ENCODE measurements at regions not wholly inside any gene's neighbourhood (a gene's known extent, or its start where the extent isn't known, plus 50 kb on each side); places are given as distances from the start of the nearest gene placed in this dataset.
A peak's percentile ranks its signal among the peaks of the same experiment; 100 is the strongest.

- no peak for DNase-seq
Observed at GRCh38 chr20:57941604-57942381, 232.0 kb upstream of the PMEPA1 start.

DNA sequence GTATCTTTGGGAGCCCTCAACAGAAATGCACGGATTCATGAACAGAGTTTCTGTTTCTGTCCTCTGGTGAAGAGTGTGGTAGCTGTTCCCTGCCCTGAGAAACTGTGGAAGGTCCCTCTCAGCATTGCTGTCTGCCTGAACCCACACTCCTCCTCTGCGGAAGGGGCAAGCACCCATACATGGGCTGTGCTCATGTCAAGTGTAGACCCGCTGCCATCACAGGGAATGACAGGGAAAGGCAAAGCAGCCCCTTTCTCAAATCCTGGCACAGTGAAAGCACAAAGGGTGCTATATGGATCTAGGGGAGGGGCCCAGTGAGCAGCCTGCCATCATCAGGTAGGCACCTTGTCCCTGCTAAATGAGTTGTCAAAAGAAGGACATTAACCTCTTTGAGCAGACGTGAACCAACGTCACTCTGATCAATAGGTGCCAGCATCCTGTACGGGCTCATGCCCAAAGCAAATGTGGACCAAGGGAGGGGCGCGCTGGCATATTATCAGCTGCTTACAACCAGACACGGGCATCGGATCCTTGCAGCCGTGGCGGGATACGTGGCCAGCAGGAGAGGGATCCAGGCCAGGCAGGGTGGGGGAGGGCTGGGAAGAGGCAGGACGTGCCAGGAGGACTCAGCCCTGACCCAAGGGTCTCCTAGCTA, 231.2 kb upstream of the PMEPA1 start:
- no peak for DNase-seq

DNA sequence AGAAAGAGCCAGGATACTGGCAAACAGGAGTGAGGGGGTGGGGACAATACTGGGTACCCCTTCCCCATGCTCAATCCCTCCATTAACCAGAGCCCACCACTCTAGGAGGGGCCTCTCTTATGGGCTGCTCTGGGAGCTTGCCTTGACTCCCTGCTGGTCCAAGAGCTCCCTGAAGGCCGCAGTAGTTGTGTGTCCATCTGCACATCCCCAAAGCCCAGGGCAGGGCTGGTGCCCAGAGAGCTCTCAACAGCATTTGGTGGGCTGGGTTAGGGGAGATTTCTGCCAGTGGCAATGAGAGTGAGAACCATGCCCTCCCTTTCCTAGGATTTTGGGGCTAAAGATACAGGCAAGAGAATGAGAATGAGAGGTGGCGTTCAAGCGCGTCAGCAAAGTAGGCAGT, 230.6 kb upstream of the PMEPA1 start:
- DNase-seq, result no peak

DNA sequence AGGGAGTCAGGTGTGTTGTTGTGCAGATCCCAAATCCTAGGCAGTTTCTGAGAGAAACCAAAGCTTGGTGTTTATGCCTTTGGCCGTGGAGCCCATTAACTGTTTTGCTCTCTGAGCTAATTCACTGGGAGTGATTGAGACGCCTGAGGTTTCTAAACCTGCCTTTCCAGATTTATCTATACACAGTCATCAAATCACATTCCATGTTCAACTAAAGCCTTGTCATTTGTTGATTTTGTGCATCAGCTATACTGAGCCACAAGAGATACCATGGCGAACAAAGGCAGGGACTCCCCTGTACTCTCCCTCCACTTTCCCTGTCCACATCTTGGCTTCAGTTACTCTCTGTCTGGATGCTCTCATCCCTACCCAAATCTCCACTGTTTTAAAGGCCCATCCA, 229.7 kb upstream of the PMEPA1 start:
- no peak for DNase-seq

- DNase-seq, result no peak
Observed at GRCh38 chr20:57938158-57939108, 228.6 kb upstream of the PMEPA1 start.

DNA sequence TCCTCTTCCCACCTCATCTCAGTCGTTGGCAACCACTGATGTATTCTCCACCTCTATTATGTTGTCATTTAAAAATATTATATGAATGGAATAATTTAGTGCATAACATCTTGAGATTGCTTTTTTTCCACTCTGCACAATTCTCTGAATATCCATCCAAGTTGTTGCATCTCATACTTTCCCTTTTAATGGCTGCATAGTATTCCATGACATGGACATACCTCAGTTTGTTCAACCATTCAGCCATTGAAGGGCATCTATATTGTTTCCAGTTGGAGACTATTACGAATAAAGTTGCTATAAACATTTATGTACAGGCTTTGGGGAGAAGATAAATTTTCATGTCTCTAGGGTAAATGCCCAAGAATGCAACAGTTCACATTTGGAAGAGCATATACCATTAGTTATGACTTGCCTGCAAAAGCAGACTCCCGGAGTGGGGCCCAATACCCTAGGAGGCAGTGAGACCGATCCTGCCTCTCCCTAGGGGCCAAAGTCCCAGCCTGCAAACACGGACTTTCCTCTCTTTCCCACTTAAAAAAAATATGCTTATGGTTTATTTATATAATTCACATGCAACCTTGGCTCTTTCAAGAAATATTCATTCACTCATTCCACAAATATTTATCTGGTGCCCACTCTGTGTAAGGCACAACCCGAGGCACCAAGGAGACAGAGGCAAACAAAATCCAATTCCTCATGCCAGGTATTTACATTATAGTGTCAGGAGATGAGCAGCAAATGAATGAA, 227.0 kb upstream of the PMEPA1 start:
- DNase-seq, result no peak

DNA sequence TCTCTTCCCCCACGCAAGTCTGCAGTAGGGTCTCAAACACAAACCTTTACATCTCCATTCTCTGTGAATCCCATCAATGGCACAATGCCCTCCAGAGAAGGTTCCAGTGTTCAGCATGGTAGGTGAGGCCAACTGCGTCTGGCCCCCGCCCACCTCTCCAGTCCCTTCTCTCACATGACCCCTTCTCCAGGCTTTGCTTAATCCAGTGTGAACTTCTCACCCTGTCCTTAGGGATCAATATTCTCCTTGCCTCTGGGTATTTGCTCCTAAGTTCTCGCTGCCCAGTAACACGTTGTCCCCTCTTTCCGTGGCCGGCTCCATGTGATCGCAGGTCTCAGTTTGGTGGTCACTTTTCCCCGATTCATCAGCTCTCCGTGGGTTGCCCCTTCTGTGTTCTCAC, 225.1 kb upstream of the PMEPA1 start:
- DNase-seq, result no peak

DNA sequence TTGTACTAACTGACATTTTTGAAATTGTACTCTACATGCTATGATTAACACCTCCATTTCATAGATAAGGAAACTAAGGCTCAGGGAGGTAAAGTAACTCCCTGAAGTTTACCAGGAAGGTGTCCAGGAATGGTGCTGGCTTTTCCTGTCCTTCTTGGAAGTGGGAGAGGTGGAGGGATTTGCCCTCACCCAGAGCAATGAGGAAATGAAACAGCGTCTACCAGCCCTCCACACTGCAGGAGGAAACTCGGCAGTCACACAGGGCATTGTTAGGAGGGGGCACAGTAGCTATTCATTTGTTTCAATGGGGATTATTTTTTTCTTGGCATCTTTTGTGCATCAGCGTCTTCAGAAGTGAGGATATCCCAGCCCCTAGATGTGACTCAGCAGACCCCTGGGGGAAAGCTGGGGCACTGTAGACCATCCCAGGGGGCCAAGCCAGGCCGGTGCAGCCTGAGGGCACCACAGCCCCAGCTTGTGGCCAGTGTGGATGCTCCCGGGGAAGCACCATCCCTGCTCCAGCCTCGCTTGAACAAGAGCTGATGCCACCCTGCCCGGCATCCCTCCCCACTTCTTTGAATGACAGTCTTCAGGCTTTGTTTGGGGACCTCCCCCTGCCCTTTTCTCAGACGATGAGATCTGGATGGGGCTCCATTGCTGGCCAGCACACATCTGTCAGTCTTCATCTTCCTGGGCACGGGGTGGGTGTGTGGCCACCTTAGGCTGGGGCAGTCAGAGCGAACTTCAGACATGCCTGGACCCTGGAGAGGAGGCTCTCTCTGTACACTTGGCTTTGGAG, 224.4 kb upstream of the PMEPA1 start:
- DNase-seq, result no peak

- DNase-seq, result no peak
Observed at GRCh38 chr20:57932227-57932864, 222.5 kb upstream of the PMEPA1 start.

DNA sequence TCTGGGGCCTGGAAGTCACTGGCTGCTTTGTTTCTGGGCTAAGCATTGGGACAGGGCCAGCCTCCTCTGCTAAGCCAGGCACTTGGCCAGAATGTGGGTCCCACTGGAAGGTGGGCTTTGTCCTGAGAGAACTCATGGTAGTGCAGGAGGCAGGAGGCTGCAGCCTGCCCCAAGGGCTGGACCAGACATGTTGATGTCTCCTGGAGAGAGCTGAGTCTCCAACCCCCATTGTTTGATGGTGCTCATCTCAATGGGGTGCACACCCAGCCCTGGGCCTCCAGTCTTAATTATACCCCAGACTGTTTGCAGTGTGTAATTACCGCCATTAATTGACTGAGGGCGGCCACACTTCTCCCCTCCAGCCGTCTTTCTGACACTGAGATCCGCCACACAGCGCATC, 220.5 kb upstream of the PMEPA1 start:
- peak in 2 of 14 donors; percentile 11 to 29 for DNase-seq

DNA sequence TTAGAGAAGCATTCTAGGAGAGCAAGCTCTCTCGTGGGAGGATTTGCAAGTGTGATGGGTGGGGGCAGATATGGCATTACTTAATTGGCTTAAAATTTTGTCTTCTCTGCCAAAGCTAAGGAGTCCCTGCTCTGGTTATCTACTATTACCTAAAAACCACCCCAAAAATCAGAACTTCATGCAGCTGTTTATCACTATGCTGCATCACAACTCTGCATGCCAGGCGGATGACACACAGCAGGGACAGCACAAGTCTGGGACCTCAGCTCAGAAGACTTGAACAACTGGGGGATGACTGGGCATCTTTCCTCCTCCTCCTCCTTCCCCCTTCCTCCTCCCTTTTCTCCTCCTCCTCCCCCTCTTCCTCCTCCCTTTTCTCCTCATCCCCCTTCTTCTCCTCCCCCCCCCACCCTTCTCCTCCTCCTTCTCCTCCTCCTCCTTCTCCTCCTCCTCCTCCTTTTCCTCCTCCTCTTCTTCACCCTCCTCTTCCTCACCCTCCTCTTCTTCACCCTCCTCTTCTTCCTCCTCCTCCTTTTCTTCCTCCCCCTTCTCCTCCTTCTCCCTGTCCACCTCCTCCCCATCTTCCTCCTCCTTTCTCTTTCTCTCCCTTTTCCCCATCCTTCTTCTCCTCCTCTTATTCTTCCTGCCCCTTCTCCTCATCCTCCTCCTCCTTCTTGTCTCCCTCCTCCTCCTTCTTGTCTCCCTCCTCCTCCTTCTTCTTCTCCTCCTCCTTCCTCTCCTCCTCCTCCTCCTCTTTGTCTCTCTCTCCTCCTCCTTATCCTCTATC, 218.6 kb upstream of the PMEPA1 start:
- DNase-seq, result no peak

- DNase-seq, result no peak
Observed at GRCh38 chr20:57927376-57927775, 217.6 kb upstream of the PMEPA1 start.

- peak in 3 of 14 donors; percentile 6 to 33 (median 7) for DNase-seq
Observed at GRCh38 chr20:57922706-57923105, 212.9 kb upstream of the PMEPA1 start.

- no peak for DNase-seq
Observed at GRCh38 chr20:57922083-57922482, 212.3 kb upstream of the PMEPA1 start.

DNA sequence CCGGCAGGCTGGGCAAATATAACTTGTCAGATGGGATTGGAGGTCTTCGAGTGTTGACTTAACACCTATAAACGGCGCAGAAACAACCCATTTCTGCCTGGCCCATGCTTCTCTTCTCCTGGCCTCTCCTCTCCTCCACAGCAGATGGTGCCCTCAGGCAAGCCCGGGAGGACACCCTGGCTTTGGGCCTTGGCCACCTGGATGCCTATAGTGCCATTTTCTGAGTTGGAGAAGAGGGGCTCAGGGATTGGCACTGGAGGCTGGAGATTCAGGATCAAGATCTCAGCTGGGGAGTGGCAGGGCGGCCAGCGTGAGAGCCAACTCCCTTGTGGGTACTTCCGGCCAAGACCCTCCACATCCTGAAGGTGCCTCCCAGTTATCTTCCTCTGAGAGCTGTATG, 211.9 kb upstream of the PMEPA1 start:
- DNase-seq, result peak in 1 of 14 donors; percentile 25

GRCh38 chr20:57920971-57921370, 211.2 kb upstream of the PMEPA1 start:
- no peak for DNase-seq

- no peak for DNase-seq
Observed at GRCh38 chr20:57919049-57919448, 209.2 kb upstream of the PMEPA1 start.

GRCh38 chr20:57918551-57918950, 208.7 kb upstream of the PMEPA1 start:
- DNase-seq, result no peak

DNA sequence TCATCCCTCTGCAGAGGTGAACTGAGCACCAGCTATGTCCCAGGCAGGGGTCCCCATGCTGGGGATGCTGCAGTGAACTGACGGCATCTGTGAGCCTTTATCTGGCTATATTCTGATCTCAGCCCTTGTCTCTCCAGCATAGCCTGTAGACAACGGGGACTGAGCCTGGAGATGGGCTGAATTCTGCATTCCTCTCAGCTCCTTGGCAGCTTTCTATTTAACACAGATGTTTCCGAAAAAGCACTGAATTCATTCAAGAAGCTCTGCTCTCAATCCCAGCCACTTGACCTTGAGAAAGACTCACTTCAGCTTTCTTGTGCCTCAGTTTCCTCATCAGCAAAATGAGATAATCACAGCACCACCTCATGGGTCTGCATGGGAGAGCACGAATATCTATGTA, 204.4 kb upstream of the PMEPA1 start:
- no peak for DNase-seq
